HG03135 (cell line): ENCODE measurements at regions not wholly inside any gene's neighbourhood (a gene's known extent, or its start where the extent isn't known, plus 50 kb on each side); places are given as distances from the start of the nearest gene placed in this dataset.

Source experiments
- ATAC-seq: cut with Tn5 transposase; IDR thresholded peaks from one replicate; pipeline ENCODE4 v1.9.1; 2021; ENCODE audit warnings: mild to moderate bottlenecking, moderate library complexity; ENCODE audit not compliant: unreplicated experiment

DNA sequence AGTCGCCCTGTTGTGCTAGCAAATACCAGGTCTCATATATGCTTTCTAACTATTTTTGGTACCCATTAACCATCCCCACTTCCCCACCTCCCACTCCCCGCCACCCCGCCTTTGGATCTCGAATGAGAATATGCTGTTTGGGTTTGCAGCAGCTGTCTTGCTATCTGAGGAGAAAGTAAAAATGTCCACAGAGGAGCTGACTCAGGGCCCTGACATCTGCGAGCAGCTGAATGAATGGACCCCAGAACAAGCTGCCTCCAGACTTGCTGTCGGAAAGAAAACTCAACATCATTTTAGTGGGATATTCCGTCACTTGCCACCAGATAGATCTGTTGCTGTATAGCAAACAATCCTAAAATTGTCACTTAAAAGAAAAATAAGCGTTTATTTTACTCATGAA lies 103.7 kb downstream of the LINC00237 start:
- ATAC-seq = no peak

- ATAC-seq = no peak
These were observed 112.8 kb downstream of the LINC00237 start for GRCh38 chr20:20993372-20993771.

DNA sequence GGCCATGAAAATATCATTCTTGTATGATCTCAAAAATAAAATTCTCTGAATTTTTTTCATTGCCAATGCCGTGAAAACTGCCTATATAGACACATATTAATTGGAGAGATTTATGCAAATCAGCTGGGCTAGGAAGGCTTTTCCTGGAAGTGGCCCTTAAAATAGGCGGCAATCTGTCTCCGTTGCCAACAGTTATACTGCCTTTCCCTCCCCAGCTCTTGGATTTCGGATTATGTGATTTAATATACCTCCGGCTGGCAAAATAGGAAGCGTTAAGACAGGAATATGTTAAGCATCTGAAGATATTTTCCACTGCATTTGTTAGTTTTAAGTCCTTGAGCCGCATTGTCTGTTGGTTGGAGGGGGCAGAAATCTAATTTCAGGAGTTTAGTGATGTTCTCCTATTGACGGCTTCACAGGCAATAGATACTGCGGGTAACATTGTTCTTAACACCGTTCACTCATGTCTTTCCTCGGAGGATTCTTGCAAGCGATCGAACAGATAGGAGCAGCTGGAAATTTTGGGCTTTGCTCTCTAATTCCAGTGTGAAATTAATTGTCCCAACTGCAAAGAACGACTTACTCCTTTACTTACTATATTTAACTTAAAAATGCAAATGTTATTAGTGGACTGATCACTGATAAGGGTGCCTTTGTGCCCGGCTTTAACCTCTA lies 113.3 kb downstream of the LINC00237 start:
- ATAC-seq = no peak

GRCh38 chr20:20992277-20992676 lies 113.9 kb downstream of the LINC00237 start:
- no peak for ATAC-seq

- ATAC-seq = no peak
These were observed 117.1 kb downstream of the LINC00237 start for GRCh38 chr20:20989081-20989480.

- ATAC-seq = no peak
These were observed 126.2 kb downstream of the LINC00237 start for GRCh38 chr20:20979934-20980333.

- no peak for ATAC-seq
These were observed 128.4 kb downstream of the LINC00237 start for GRCh38 chr20:20977786-20978185.

GRCh38 chr20:20972490-20972889 lies 133.7 kb downstream of the LINC00237 start:
- ATAC-seq = no peak

DNA sequence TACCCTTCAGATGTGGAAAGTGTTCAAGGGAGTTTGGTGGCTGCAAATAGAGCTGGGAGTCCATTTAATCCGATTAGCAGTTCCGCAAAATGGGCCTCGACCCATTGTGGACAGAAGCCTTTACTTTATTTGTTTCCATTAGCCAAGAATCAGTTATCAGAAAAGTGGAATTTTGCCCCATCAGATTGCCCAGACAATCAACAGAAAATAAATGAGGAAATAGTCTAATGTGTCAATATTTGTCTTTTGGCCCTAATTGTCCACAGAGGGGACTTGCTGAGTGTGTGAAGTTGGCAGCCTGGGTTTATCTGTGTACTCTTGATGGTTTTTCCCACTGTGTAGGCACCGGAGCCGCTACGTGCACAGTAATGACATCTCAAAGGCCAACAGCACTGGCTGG lies 134.3 kb downstream of the LINC00237 start:
- ATAC-seq = no peak

GRCh38 chr20:20970841-20971240 lies 135.3 kb downstream of the LINC00237 start:
- no peak for ATAC-seq

GRCh38 chr20:20969701-20970280 lies 136.4 kb downstream of the LINC00237 start:
- no peak for ATAC-seq

DNA sequence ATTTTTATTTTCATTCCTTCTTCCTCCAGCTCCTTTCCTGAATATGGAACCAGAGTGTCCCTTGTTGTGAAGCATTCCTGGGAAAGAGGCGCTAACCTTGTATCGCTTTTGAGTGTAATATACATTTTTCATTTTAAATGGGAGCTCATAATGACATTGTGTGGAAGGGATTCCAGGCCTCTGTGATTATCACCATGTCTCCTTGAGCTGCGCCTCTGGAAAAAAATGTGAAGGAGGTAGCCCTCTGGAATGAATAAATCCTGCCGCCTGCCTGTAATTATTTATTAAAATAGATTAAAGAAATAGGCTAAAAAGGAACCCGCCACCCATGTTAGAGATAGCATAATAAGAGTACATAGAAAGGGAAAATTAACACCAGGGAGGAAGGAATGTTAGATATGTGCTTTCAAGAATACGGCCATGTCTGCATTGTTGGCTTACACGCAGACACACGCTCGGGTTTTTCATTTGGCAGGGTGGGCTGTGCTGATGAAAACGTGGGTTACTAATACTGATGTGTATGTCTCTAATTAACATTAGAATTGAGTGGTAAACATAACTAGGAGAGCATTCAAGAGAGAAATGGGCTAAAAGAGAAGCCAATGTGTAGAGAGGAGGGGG lies 138.5 kb downstream of the LINC00237 start:
- no peak for ATAC-seq

DNA sequence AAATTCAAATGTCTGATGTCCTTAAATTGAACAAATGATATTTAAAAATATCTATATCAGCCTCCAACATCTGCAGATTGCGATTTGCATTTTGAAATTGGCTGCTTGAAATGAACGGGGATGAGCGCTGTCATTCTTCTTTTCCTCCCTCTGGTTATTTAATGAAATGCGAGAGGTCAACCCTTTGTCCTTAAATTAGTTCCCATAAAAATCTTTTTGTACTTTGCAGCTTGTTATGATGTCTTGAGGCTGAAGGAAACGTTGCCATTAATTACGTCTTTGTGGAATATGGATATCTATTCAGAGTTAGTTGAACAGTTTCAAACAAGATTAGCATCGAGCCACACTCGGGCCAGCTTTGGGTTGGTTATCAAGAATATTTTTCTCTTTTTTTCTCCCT lies 140.0 kb downstream of the LINC00237 start:
- ATAC-seq = no peak

GRCh38 chr20:20959031-20959755 lies 147.0 kb downstream of the LINC00237 start:
- ATAC-seq = no peak

DNA sequence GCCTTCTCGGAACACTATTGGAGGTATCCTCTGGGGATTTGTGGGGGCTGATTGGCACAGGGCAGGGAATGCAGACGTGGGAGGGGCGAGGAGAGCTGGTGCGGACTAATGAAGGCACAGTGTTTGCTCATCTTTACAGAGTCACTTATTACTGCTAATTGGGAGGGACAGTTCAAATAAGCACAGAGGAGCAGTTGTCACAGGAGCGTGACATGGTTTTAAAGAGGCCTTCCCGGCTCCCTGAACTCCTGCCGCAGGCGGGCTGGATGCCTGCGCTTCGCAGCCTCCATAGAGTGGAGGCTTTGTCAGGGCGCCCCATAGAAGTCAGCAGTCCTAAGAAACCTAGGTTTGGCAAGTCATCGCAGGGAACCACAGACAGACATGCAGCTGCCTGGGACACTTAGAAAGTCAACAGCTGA lies 149.6 kb downstream of the LINC00237 start:
- no peak for ATAC-seq

DNA sequence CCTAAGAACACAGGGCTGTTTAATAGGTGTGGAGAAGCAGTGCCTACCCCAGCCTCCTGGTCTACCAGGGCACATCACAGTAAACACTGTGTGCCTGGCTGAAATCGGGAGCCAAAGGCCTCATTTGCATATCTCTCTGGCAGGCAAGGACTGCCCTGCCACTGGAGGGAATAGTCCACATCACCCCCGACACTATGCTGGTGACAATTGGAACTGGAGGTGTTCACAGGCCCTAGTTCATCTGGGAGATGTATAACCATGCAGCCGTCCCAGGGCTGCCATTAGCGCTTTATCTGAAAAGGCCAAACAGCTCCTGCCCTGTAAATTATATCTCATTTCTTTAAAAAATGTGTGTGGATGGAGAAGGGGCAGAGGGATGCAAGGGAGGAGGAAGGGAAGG lies 150.3 kb downstream of the LINC00237 start:
- ATAC-seq = no peak

DNA sequence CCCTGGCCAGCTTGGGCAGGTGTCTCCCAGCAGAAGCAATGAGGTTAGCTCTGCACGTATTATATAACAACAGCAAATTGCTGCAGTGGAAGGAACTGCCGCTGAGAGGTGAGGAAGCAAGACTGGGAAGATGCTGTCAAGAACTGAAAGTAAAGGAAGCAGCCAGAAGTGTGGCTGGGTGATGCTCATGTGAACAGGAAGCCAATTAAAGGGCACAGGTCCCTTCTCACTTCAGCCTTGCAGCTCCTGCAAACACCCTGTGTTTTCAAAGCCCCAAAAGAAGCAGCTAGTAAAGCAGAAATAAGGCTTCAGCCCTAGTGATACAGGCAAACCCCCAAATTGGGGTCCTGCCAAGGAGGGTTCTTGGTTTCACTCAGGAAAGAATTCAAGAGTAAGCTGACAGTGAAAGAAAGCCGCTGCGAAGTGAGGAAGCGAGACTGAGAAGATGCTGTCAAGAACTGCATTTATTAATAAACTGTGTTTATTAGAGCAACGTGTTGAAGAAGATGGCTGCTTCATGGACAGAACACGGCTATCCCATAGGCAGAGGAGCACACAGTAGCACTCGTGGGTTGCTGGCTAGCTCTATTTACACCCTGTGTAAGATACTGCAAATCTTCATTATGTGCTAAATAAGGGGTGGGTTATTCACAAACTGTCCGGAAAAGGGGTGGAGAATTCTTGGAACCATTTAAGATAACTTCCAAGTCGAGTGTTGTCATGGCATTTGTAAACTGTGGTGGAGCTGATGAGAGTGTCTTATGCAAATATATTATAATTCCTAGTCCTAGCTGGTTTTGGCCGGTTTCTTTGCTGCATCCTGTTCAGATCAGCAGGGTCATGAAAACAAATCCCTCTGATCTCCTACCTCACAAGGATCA lies 152.2 kb downstream of the LINC00237 start:
- ATAC-seq = no peak

DNA sequence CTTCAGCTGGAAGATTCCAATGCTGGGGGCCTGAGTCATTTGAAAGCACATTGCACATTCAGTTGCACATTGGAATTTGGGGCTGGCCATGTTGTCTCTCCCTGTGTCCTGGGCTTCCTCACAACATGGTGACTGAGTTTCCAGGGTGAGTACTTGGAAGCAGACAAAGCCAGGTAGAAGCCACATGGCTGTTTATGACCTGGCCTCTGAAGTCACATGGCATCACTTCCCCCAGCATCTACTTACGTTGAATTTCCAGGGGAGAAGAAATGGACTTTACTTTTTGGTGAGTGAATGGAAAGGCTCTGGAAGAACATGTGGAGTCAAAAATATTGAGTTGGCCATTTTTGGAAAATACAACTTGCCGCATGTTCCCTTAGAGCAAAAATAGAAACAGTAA lies 155.5 kb downstream of the LINC00237 start:
- ATAC-seq = no peak

GRCh38 chr20:20946122-20946759 lies 159.9 kb downstream of the LINC00237 start:
- no peak for ATAC-seq

GRCh38 chr20:20941468-20941889 lies 164.7 kb downstream of the LINC00237 start:
- ATAC-seq = no peak
